Pancreas (tissue), 10 donors: ENCODE measurements at regions not wholly inside any gene's neighbourhood (a gene's known extent, or its start where the extent isn't known, plus 50 kb on each side); places are given as distances from the start of the nearest gene placed in this dataset.

Source experiments
- ATAC-seq, 4 donors: fragments of 200-7000 bp; cut with Tn5 transposase; one replicate each; pipeline versions ENCODE4 v1.8.0 to v1.9.1; 2020; ENCODE audit warnings: mild to moderate bottlenecking in 4 of 4, moderate library complexity in 4 of 4
- DNase-seq, 6 donors: peaks; one replicate each; pipeline ENCODE4 v3.0.0-alpha.2; 2020
- FAIRE-seq: peaks from 2 replicates; lab custom pipeline; 2012; peaks lifted over from hg19 to GRCh38; lab: Jason Lieb, UNC
- H3K27ac ChIP-seq, 4 donors: fragments of 200-600 bp; sonication (generic); 1 replicate in 3 of 4; 2 replicates in 1 of 4; pipeline versions ENCODE4 v1.5.0 to v1.8.0; 2020
- H3K27me3 ChIP-seq, 4 donors: fragments of 200-600 bp; one replicate each; pipeline ENCODE4 v1.8.0; 2021
- H3K36me3 ChIP-seq, 3 donors: fragments of 200-600 bp; sonication (generic) in 1 of 3; one replicate each; pipeline versions ENCODE4 v1.5.0 to v1.8.0; 2020 to 2021
- H3K4me1 ChIP-seq, 3 donors: fragments of 200-600 bp; one replicate each; pipeline ENCODE4 v1.8.0; 2021
- H3K4me3 ChIP-seq, 4 donors: fragments of 200-600 bp; sonication (generic) in 2 of 4; one replicate each; pipeline versions ENCODE4 v1.5.0 to v1.8.0; 2020 to 2021
- H3K9me3 ChIP-seq, 4 donors: fragments of 200-600 bp; one replicate each; pipeline ENCODE4 v1.8.0; 2021
- WGBS, 2 donors: extraction: QIAGEN DNeasy Blood & Tissue Kit; methylation state at CpG; one replicate each; pipeline ENCODE4 v1.1.7; 2013; 5-methylcytosine and 5-hydroxymethylcytosine counted together
- intact Hi-C, 3 donors: fragments of 100-400 bp; cut with DNase I; formaldehyde crosslinking; loops; one replicate each; pipeline versions ENCODE4 v1.11.1 to v1.14.2; 2022
- TF ChIP-seq, protein P1 (sequence below), 4 donors: fragments of 200-600 bp; sonication (generic) in 3 of 4; IDR thresholded peaks; one replicate each; pipeline versions ENCODE4 v1.5.0 to v1.8.0; 2021; ENCODE audit warnings: antibody characterized with exemption in 4 of 4
- donor health status: healthy with polysubstance abuse.
- donor health status: DM: no; HTN: no; CAD: no; lungs with moderate emphysema.
- donor health status: DM: no; HTN: no; CAD: no.
- donor health status: control.
- donor health status: control.
- donor health status: Bipolar disorder and iron deficiency.
- donor health status: DM: yes; HTN: yes; CAD: no.
- donor health status: DM: no; HTN: no; CAD: no.
- donor health status: DM: no; HTN: no; CAD: no.
- donor health status: DM: yes; HTN: yes; CAD: no.

DNA sequence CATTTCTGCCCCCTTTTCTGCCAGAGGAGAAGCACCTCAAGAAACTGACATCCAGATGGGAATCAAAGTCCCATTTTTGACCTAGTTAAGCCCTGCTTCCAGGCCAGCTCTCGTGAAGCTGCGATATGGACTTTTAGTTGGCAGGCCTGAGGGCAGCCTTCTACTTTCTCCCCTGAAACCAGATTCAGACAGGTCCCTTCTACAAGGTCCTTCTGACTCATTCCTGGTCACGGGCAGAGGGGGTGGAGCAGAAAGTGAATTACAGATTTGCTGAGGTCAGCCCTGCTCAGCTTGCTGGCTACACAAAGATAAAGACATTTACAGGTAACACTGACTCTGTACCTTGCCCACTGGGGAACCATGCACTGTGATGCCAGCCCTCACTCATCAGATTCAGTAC is 52.8 kb upstream of the TUT7 start:
- peak; percentile 87 to 93 (median 91) for ATAC-seq

DNA sequence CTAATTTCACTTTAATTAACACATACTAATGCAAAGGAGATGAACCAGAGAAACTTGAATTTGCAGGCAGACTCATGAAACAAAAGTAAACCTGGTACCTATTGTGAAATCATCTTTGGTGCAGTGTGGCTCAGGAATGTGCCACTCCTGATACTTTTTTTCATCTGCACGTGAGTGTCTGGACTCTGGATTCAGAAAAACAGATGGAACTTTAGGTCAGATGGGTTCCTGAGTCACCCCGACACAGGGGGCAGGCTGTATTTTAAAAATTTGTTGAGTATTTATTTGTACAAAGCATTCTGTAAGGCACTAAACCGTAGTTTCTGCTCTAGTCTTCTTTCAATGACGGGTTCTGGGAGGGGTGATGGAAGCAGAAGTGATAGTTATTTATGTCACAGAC is 52.2 kb upstream of the TUT7 start:
- FAIRE-seq (no peak), DNase-seq (no peak), ATAC-seq (peak; percentile 19 to 38 (median 31))
- WGBS, 2 donors = 39 to 41% methylated on average over 4 of the region's 4 CpGs
- TF ChIP-seq, protein P1, sequence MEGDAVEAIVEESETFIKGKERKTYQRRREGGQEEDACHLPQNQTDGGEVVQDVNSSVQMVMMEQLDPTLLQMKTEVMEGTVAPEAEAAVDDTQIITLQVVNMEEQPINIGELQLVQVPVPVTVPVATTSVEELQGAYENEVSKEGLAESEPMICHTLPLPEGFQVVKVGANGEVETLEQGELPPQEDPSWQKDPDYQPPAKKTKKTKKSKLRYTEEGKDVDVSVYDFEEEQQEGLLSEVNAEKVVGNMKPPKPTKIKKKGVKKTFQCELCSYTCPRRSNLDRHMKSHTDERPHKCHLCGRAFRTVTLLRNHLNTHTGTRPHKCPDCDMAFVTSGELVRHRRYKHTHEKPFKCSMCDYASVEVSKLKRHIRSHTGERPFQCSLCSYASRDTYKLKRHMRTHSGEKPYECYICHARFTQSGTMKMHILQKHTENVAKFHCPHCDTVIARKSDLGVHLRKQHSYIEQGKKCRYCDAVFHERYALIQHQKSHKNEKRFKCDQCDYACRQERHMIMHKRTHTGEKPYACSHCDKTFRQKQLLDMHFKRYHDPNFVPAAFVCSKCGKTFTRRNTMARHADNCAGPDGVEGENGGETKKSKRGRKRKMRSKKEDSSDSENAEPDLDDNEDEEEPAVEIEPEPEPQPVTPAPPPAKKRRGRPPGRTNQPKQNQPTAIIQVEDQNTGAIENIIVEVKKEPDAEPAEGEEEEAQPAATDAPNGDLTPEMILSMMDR (IDR thresholded peaks at IDR 0.05) = no peak
- intact Hi-C loops = no loop called here
- peak overlapping the region; percentile 18 to 82 (median 48) for H3K27ac ChIP-seq
- no peaks in the 10 kb centered on the region for H3K9me3 ChIP-seq
- no peaks in the 10 kb centered on the region for H3K36me3 ChIP-seq
- no peak overlapping the region for H3K4me3 ChIP-seq
- no peaks in the 10 kb centered on the region for H3K27me3 ChIP-seq
- H3K4me1 ChIP-seq = peaks cover 30 to 35% (median 32%) of the 10 kb centered on the region in 3 donors

More for the DNA sequence above, 52.8 kb upstream of the TUT7 start:
- Histone ChIP-seq H3K36me3 (no peaks in the 10 kb centered on the region), H3K4me1 (peaks cover 30 to 35% (median 32%) of the 10 kb centered on the region in 3 donors), H3K27me3 (no peaks in the 10 kb centered on the region), H3K4me3 (no peak overlapping the region), H3K9me3 (no peaks in the 10 kb centered on the region), H3K27ac (peak overlapping the region; percentile 9 to 82 (median 42))
- FAIRE-seq (no peak), DNase-seq (peak; percentile 57 to 88 (median 82))
- 12 to 15% methylated on average over 3 of the region's 3 CpGs for WGBS, 2 donors
- intact Hi-C loops = no loop called here
- TF ChIP-seq, protein P1 (IDR thresholded peaks at IDR 0.05) = no peak

DNA sequence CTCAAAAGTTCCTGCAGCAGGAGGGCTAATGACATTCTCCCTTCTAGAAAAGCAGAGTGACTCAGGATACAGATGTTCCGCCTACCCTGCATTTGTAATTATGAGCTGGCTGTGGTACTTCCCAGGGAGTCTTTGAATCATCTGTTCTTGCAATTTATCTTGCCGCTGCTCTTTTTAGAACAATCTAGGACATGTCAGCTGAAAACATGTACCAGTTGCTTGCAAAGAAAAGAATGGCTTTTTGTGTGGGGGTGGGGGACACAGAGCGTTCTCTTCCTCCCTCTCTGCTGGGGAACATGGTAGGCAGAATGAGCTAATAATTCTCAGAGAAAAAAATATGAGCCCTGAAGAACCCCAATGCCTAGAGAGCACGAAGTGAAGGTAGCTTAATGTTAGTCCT is 51.7 kb upstream of the TUT7 start:
- WGBS, 2 donors = 25 to 32% methylated on average over 4 of the region's 4 CpGs
- Histone ChIP-seq H3K4me3 (no peak overlapping the region), H3K9me3 (no peaks in the 10 kb centered on the region), H3K4me1 (peaks cover 30 to 35% (median 32%) of the 10 kb centered on the region in 3 donors), H3K27ac (peak overlapping the region in 3 of 4 donors; percentile 30 to 82 (median 67)), H3K36me3 (no peaks in the 10 kb centered on the region), H3K27me3 (no peaks in the 10 kb centered on the region)
- intact Hi-C loops = no loop called here
- no peak for FAIRE-seq
- TF ChIP-seq, protein P1 (IDR thresholded peaks at IDR 0.05) = no peak
- peak; percentile 35 to 71 (median 50) for ATAC-seq
- DNase-seq = no peak

DNA sequence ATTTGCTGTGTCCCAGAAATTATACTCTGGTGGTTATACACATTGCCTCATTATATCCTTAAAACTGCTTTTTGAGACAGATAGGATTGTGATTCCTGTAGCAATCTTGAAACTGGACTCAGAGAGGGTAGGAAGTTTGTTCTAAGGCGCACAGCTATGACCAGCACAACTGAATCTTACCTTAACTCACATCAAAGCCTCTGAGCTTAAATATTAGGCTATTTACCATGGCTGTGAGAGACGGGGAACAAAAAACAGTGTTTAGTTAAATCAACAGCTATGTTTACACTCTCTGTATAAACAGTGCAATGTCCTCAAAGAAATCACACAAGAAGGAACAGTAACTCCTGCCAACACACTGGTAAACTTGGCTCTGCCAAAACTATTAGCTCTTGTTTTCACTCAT is 50.9 kb upstream of the TUT7 start:
- no peak overlapping the region for H3K4me3 ChIP-seq
- H3K4me1 ChIP-seq = peaks cover 30 to 35% (median 32%) of the 10 kb centered on the region in 3 donors
- H3K9me3 ChIP-seq = no peaks in the 10 kb centered on the region
- intact Hi-C loops = no loop called here
- FAIRE-seq = no peak
- H3K36me3 ChIP-seq = no peaks in the 10 kb centered on the region
- H3K27ac ChIP-seq = peak overlapping the region in 3 of 4 donors; percentile 48 to 82 (median 67)
- H3K27me3 ChIP-seq = no peaks in the 10 kb centered on the region
- peak; percentile 68 to 85 (median 76) for ATAC-seq
- peak in 2 of 6 donors; percentile 29 to 39 for DNase-seq
- WGBS, 2 donors = 17 to 19% methylated on average over 2 of the region's 2 CpGs
- TF ChIP-seq, protein P1 (IDR thresholded peaks at IDR 0.05) = no peak
